Hematopoietic multipotent progenitor cell treated with erythropoietin and hydrocortisone succinate and interleukin-3 and kit ligand, for 4 days (in vitro differentiated cells): ENCODE measurements at regions not wholly inside any gene's neighbourhood (a gene's known extent, or its start where the extent isn't known, plus 50 kb on each side); places are given as distances from the start of the nearest gene placed in this dataset.
"Not testable (repeated sequence)": the region's sequence is repeated elsewhere in the genome, so short reads cannot be mapped to it uniquely, and the experiment has no call there.

ENCODE experiments used
- DNase-seq: peaks from one replicate; pipeline ENCODE4 v3.0.0-alpha.2; 2015

GRCh38 chr2:154507186-154507585 lies 191.3 kb upstream of the KCNJ3 start:
- peak; percentile 1 for DNase-seq

DNA sequence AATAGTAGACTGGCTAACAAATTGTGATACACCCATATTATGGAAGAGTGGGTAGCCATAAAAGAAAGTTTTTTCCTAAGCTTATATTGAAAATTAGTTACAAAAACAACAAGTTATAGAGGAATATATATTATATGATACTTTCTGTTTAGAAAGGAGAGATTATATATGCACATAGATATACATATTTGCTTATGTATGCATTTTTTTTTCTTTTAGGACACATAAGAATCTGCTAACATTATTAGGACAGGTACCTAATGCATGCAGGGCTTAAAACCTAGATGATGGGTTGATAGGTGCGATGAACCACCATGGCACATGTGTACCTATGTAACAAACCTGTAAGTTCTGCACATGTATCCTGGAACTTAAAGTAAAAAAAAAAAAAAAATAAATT lies 179.6 kb upstream of the KCNJ3 start:
- DNase-seq = no peak

DNA sequence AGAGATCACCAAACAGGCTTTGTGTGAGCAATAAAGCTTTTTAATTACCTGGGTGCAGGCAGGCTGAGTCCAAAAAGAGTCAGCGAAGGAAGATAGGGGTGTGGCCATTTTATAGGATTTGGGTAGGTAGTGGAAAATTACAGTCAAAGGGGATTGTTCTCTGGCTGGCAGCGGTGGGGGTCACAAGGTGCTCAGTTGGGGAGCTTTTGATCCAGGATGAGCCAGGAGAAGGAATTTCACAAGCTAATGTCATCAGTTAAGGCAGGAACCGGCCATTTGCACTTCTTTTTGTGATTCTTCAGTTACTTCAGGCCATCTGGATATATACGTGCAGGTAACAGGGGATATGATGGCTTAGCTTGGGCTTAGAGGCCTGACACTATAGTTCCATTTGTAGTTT lies 177.5 kb upstream of the KCNJ3 start:
- not testable (repeated sequence) for DNase-seq

GRCh38 chr2:154526234-154526633 lies 172.3 kb upstream of the KCNJ3 start:
- DNase-seq = no peak

GRCh38 chr2:154527962-154528361 lies 170.5 kb upstream of the KCNJ3 start:
- no peak for DNase-seq

DNA sequence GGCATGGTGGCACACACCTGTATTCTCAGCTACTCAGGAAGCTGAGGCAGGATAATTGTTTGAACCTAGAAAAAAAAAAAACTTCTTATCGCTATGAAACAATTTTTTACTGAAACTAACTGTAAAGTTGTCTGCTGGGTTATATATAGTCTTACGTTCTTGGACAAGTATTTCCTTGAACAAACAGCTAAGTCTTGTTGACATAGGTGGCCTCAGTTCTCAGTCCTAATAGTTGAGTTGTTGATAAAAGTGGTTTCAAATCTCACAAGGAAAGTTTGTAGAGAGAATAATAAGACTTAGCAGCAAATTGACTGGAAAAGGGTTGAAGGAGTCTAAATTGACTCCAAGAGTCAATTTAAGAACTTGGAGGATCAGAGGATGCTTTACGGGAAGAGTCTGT lies 166.5 kb upstream of the KCNJ3 start:
- no peak for DNase-seq

DNA sequence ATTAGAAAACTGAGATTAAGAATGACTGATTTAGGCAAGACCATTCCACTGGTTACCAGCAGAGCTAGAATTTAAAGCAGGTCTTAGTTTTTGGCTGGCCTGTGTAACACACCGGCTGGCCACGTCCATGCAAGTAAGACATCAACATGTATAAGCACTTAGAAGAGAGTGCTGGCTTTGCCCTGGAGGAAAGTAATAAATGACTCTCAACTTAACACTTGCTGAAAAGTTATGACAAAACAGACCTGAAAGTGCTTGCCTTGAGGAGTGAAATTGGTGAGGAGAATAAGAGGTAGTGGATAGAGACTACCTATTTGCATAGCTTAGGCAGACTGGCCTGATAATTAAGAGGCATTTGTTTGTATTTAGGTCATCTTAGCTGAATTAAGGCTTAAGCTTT lies 165.7 kb upstream of the KCNJ3 start:
- no peak for DNase-seq

DNA sequence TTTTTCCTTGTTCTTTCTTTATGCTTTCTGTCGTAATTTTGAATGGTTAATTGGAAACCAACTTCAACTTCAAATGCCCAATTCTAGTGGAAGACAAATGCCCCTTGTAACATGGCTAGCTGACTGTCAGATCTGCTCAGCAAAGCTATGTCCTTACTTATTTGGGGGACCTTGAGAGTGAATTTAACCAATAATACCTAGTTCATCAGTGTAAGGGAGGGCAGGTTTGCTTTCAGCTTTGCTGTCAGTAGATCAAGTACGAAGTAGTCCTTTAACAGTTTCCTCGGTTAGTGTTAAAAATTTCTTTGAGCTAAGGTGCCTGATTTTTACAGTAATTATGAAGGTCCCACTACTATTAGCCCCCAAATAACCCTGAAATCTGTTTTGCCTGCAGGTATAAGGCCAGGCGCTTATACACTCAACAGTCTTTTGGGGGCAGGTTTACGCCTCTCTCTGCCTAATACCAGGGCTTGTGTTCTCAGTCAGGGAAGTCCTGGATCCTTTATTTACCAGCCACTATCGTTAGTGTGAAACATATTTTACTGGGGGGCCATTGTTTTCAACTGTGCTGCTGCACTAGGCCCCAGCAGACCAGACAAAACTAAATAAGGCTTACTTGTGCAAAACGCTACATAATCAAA lies 165.1 kb upstream of the KCNJ3 start:
- DNase-seq = no peak

GRCh38 chr2:154537024-154537423 lies 161.5 kb upstream of the KCNJ3 start:
- no peak for DNase-seq

- DNase-seq = no peak
These were observed 160.5 kb upstream of the KCNJ3 start for GRCh38 chr2:154537843-154538450.

DNA sequence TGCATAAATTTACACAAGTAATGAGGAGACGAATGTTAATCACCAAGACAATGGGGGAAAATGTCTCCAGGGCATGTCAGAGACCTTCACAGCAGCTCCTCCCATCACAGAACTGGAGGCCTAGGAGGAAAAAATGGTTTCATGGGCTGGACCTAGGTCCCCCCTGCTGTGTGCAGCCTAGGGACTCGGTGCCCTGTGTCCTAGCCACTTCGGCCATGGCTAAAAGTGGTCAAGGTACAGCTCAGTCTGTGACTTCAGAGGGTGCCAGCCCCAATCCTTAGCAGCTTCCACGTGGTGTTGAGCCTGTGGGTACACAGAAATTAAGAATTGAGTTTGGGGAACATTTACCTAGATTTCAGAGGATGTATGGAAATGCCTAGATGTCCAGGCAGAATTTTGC lies 152.2 kb upstream of the KCNJ3 start:
- DNase-seq = no peak

- no peak for DNase-seq
These were observed 148.6 kb upstream of the KCNJ3 start for GRCh38 chr2:154549869-154550268.

GRCh38 chr2:154551649-154552048 lies 146.8 kb upstream of the KCNJ3 start:
- peak; percentile 2 for DNase-seq

DNA sequence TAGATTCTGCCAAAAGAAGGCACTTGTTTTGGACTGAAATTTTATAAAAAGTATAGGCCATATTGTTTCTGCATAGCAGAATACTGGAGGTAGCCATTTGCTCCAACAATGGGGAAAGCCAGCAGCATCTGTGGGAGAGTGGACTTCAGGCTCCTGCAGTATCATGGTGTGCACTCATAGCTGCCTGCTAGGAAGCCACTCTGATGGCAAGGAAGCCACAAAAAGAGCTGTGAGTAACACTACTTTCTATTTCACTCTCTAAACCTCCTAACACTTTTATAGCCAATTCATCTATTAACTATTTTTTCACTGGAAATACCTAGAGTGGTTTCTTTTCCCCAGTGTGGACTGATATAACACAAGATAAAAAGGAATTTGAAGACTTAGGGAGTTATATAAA lies 144.4 kb upstream of the KCNJ3 start:
- DNase-seq = no peak

- no peak for DNase-seq
These were observed 142.8 kb upstream of the KCNJ3 start for GRCh38 chr2:154555710-154556109.

- DNase-seq = no peak
These were observed 142.3 kb upstream of the KCNJ3 start for GRCh38 chr2:154556146-154556545.

DNA sequence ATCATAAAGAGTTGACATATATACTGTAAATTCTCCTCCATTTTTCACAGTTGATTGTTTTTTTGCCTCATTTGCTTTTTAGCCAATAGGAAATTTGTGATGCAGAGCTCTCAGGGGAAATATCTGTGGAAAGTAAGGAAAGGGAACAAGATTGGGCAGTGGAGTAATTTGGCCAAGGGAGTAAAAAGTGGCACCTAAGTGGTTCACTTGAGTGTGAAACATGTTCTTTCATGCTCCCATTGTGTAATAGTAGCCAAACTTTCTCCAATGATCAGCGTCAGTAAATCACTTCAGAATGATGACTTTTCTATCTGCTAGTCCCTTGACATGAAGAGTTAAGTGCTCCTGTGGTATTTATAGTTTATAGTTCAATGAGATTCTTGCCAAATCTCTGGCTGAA lies 141.9 kb upstream of the KCNJ3 start:
- no peak for DNase-seq

DNA sequence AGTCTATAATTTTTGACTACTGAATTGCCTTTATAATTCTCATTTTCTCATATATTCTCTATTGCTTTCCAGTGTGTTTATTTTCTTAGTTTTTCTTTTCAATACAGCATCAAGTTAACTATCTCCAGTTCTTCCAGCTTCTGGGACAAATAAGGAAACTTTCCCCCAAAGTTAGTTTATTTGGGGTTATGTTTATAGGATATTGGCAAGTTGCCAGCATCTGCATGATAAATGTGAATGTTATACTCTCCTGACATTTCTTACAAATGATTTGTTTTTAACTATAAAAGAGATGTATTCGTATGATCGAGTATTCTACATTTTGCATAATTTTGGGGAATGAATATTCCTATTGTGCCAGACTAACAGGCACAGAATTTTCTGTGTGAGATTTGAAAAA lies 140.6 kb upstream of the KCNJ3 start:
- no peak for DNase-seq

- DNase-seq = no peak
These were observed 133.1 kb upstream of the KCNJ3 start for GRCh38 chr2:154565433-154565832.

- DNase-seq = no peak
These were observed 130.1 kb upstream of the KCNJ3 start for GRCh38 chr2:154568413-154568812.

GRCh38 chr2:154570501-154570900 lies 128.0 kb upstream of the KCNJ3 start:
- DNase-seq = no peak

DNA sequence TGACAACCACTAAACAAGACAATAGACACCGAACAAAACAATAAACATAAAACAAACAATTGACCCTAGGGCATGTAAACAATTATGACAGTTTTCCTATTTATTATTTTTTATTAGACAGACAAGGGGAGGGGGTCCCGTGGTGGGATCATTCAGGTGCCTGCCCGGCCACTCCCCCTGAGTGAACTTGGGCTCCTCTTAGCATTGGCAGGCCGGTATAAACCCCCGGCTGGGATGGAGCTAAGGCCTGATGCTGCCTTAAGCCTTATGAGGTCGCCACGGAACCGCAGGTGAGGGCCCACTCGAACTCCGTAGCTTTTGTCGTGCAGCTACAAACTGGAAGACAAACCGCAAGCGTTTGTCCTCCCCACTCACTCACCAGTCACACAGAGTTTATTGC lies 121.8 kb upstream of the KCNJ3 start:
- not testable (repeated sequence) for DNase-seq

DNA sequence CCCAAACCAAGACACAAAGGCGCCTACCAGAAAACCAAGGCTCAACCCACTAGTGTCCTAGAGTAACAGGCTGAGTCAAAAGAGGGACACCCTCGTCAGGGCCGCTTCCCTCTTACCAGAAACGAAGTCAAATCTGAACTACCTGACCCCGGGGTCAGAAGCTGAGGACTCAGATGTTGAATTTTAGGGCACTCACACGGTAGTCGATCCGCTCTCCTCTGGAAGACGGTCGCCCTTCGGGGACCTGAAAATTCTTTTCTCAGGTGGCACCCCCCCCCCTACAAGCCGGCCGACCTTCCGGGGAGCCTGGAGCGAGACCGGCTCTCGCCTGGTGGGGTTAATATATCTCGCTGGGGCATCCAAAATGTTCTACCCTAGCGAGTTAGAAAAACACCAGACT lies 121.1 kb upstream of the KCNJ3 start:
- DNase-seq = no peak

- no peak for DNase-seq
These were observed 117.7 kb upstream of the KCNJ3 start for GRCh38 chr2:154580767-154581166.

DNA sequence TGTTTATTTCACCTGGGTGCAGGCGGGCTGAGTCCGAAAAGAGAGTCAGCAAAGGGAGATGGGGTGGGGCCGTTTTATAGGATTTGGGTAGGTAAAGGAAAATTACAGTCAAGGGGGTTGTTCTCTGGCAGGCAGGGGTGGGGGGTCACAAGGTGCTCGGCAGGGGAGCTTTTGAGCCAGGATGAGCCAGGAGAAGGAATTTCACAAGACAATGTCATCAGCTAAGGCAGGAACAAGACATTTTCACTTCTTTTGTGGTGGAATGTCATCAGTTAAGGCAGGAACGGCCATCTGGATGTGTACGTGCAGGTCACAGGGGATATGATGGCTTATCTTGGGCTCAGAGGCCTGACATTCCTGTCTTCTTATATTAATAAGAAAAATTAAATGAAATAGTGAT lies 115.8 kb upstream of the KCNJ3 start:
- not testable (repeated sequence) for DNase-seq
